A204.1 (cell line): ENCODE measurements at regions not wholly inside any gene's neighbourhood (a gene's known extent, or its start where the extent isn't known, plus 50 kb on each side); places are given as distances from the start of the nearest gene placed in this dataset.
A peak's percentile ranks its signal among the peaks of the same experiment; 100 is the strongest.
"Not testable (repeated sequence)": the region's sequence is repeated elsewhere in the genome, so short reads cannot be mapped to it uniquely, and the experiment has no call there.

Source experiments
- FAIRE-seq: peaks from 2 replicates; lab custom pipeline; 2012; peaks lifted over from hg19 to GRCh38; lab: Jason Lieb, UNC

DNA sequence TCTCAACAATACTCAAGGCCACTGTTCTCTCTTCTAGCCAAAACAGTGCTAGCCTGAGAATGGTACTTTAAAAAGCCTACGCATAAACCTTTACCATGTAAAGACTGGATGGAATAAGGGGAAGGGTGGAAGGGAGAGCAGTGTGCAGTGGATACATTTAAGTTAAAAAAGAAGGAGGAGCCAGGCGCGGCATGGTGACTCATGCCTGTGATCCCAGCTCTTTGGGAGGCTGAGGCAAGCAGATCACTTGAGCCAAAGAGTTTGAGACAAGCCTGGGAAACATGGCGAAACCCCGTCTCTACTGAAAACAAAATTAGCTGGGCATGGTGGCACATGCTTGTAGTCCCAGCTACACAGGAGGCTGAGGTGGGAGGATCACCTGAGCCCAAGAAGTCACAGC lies 127.7 kb upstream of the KIF2A start:
- no peak for FAIRE-seq

DNA sequence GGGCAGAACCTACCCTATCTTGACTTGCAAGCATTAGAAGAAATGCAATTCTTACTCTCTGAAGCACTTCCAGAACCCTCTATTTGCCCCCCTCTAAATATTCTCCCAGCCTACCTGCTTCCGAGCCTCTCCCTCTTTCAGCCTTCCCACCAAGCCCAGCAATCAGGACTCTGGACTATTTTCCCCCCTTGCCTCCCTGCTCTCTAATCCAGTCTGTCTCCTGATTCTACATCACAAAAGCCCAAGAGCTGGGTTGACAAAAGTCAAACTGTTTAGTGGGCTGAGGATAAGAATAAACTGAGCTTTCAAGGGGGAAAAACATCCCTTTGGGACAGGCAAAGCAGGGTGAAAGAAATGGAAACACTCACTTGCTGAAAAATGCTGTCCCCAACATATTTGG lies 123.2 kb upstream of the KIF2A start:
- no peak for FAIRE-seq

DNA sequence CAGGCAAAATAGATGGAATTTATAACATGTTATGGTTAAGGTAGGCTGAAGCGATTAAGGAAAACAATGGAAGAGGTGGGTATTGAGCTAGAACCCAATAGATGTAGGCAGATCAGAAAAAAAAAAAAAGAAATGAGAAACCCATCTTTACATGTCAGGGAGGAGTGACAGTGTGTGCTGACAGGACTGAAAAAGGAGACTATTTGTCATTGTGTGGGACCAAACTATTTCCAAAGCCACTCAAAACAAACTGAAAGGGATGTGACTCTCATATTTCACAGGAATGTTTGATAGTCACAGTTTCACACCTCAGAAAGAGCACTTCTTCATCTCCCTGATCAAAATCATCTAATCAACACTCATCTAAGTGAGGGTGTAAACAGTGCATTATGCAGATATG lies 122.3 kb upstream of the KIF2A start:
- no peak for FAIRE-seq

DNA sequence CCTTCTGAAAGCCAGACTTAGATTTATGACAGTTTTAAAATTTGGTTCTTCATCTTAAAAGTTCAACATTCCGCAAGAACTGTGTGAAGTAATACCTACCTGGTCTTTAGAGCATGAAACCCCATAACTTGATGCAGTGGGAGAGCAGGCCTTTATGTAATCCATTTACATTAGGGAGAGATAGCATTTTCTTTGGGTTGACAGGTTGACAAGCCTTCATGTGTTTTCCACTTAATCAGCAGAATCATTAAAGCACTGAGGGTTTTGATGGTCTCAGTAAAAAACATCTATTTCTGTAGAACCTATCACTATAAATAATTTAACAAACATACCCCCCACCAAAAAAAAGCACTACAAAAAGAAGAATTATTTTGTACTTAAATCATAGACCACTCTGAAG lies 121.6 kb upstream of the KIF2A start:
- no peak for FAIRE-seq

DNA sequence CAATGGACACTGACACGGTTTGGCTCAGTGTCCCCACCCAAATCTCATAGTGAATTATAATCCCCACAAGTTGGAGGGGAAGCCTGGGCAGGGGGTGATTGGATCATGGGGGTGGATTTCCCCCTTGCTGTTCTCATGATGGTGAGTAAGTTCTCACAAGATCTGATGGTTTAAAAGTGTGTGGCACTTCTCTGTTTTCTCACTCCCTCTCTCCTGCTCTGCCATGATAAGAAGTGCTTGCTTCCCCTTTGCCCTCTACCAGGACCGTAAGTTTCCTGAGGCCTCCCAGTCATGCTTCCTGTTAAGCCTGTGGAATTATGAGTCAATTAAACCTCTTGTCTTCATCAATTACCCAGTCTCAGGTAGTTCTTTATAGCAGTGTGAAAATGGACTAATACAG lies 115.8 kb upstream of the KIF2A start:
- FAIRE-seq: no peak

DNA sequence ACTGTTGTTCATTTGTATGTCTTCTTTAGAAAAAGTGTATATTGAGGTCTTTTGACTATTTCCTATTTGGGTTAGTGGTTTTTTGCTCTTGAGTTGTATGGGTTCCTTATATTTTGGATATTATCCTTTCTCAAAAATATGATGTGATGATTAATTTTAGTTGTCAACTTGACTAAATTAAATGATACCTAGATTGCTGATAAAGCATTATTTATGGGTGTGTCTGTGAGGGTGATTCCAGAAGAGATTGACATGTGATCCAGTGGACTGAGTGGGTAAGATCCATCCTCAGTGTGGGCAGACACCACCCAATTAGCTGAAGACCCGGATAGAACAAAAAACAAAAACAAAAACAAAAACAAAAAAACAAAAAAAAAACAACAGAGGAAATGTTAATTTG lies 115.1 kb upstream of the KIF2A start:
- no peak for FAIRE-seq

DNA sequence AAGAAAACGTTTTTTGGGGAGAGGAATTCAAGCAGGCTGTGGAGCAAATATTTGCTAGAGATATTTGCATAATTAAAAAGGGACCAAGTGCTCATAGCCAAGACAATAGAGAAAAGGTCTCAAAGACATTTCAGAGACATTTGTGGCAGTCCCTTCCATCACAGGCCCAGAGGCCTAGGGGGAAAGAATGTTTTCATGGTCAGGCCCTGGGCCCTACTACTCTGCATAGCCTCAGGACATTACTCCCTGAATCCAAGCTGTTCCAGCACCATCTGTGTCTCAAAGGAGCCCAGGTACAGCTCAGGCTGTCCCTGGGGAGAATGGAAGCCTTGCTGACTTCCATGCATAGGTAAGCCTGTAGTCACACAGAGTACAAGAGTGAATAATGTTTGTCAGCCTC lies 113.0 kb upstream of the KIF2A start:
- FAIRE-seq: no peak

DNA sequence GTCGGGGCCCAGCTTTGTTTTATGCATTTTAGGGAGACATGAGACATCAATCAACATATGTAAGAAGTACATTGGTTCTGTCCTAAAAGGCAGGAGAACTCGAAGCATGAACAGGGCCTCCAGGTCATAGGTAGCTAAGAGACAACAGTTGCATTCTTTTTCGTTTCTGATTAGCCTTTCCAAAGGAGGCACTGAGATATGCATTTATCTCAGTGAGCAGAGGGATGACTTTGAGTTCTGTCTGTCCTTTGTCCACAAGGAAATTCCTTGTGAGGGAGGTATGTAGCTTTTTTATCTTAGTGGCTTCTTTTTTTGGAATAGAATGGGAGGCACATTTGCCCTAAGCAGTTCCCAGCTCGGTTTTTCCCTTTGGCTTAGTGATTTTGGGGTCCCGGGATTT lies 109.5 kb upstream of the KIF2A start:
- FAIRE-seq: not testable (repeated sequence)

DNA sequence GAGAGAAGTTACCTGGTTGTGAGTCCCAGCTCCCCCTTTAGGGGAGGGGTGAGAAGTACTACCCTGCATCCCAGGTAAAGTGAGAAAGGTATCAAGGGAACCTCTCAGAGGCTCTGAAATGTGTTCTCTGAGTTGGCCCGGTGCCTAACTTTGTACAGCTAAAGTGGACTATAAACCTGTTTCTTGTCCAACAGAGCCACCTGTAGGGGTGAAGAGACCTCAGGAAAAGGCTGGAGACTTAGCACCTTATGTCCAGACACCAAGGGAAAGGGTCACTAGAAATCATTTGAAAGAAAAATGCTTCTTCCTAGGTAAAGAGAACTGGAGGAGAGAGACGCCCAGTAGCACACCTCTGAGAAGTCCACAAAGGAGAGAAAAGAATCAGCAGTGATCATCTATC lies 108.3 kb upstream of the KIF2A start:
- FAIRE-seq: no peak

DNA sequence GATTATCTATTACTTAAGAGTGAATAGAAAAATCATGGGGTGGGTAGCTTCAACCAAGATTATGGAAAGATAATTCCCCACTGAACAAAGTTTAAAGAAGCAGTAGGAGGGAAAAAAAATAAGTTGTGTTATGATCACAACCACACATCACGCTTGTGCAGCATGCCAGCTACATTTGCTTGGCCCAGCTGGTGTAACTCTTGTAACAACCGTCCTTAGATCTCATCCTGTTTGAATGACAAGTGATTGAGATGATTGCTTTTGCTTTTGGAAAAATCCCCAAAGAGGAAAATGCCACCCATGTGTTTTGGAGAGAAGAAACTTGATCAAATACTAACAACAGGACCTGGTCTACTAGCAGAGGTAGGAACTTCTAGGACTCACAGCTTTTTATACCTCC lies 107.6 kb upstream of the KIF2A start:
- no peak for FAIRE-seq

DNA sequence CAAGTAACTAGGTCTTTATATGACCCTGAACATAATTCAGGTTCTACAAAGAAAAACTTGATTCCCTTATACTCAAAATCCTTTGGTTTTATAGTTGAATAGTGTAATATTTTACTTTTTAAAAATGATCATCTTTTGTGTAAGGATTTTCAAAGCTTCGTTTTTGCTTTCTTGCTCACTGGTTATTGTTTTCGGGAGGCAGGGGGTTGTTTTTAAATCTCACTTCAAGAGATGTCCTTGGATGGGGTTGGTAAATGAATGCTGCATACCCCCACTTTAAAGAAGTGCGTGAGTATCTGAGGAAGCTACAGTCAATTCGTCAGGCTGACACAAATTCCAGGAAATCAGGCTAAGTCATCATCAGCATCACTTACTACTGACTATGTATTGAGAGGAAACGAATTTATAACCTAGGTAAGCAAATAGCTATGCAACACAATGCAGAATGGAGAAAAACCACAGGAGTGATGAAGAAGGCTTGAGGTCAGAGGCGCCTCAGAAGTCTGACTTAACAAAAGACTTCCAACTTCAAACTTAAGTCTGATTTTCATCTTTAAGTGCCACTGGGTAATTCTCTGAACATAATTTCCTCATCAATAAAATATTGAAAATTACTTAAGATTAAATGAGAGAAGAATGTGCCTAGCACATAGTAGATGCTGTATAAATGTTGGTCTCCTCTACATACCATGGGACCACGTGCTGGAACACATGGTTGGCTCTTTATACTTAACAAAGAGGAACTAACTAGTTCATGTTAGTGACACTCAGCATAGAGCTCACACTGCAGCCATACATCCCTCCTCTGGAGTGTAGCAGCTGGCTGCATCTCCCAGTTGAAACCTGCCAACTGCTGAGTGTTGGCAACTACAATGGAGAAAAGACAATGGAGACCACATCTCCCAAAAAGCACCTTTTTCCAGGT lies 106.0 kb upstream of the KIF2A start:
- FAIRE-seq: no peak

DNA sequence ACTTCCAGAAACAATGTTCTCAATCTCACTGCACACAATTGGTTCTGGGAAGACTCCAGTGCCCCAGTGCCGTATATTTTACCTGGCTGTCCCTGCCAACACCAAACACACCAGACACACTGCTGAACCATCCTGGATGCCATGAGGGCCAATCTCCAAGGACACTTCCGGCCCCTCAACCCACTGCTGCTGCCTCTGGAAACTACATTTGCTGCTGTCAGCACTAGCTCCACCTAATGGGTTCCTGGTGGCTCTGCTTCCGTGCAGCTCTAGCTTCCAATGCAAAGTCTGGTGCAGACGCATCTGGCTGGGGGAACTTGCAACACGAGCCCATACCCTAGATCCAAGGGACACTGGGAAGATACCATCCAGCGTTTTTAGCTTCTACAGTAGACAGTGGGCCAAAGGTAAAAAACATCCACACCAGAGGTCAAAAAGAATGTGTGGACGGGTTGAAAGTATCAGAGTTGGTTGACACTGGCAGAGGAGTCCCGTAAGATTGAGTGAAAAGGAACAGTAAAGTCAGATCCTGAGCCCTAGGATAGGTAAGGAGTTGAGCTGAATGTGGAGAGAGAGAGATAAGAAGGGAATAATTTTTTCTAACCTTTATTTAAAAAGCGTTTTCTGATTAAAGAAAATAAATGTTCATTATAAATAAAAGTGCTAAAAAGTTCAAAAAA lies 99.7 kb upstream of the KIF2A start:
- FAIRE-seq: no peak

DNA sequence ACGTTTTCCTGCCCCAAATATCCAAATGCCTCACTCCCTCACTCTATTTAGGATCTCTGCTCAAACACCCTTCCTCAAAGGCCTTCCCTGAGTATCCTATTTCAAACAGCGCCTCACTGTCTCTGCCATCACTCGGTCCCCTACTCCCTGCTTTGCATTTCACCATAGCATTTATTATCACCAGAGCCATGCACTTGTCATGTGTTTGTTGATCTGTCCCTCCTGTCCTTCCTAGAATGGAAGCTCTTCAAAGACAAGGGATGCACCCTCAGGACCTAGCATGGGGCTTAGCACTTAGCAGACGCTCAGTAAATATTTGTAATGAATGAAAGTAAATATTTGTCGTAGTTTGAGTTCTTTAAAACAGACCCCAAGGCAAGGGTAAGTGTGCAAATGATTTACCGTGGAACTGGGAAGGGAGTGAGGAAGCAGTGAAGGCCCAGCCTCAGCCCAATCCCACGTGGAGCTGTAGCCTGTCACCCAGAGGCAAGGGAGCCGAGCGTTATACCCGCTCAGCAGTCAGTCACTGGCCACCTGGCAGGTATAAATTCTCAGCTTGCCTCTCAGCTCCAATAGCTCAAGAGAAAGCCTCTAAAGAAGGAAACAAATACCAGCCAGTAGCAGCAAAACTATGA lies 97.7 kb upstream of the KIF2A start:
- FAIRE-seq: no peak

DNA sequence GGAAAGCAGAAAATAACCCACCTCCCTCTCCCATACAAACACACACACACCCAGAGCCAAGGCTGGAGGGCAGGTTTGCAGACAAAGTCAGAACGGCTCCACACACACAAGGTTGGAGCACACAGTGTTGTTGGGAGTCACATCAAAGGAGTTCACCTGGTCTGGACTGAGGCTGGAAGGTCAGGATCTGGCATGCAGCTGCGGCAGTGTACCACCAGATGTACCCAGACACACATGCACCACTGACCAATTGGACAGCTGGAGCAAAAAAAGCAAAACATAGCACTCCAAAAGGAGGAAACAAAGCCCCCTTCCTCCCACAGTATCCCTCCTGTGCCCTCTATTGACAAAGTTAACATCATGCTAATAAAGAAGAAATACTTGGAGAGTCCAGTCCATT lies 94.6 kb upstream of the KIF2A start:
- no peak for FAIRE-seq

DNA sequence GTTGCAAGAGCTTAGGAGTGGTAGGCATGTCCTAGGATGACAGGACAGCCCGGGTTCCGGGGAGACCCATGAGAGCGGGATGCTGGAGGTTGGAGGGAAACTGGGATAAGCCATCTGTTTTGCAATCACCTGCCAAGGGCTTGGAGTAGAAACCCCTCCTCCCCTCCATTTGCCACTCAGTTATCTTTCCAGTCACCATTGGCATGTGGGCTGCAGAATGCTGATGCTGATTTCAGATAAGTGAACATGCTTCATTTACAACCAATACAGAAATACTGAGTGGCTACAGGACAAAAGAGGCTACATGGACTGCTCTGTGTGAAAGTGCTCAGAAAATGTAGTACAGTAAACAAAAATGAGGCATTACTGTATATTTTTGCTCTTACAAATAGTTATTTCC lies 93.4 kb upstream of the KIF2A start:
- FAIRE-seq: no peak

DNA sequence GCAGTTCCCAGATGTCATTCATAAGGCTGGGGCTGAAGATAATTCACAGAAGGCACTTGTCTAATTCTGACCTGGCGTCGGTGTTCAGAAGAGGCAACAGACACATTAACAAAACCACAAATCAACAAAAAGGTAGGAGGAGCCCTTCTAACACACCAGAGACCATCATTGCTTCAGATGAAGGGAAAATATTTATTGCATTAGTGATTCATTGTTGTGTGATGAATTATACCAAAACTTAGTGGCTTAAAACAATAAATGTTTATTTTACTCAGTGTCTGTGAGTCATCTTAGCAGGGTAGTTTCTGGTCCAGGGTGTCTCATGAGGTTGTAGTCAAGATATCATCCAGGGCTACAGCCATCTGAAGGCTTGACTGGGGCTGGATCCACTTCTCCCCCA lies 91.3 kb upstream of the KIF2A start:
- no peak for FAIRE-seq

DNA sequence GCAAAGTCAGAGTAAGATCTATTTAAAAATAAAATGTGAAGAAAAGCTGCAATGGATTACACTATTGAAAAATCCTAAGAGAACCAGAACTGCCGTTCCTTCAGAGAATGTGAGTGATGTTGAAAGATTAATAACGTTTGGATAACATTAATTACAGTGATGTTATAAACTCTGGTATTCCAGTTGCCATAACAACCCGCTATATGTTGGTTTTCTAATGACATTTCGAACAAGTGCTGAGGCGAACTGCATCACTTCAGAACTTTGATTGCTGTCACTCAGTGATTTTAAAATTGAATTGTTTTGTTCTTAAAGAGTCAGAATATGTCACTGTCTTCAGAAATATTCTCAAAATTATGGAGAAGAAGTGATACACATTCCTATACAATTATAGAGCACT lies 89.4 kb upstream of the KIF2A start:
- not testable (repeated sequence) for FAIRE-seq

DNA sequence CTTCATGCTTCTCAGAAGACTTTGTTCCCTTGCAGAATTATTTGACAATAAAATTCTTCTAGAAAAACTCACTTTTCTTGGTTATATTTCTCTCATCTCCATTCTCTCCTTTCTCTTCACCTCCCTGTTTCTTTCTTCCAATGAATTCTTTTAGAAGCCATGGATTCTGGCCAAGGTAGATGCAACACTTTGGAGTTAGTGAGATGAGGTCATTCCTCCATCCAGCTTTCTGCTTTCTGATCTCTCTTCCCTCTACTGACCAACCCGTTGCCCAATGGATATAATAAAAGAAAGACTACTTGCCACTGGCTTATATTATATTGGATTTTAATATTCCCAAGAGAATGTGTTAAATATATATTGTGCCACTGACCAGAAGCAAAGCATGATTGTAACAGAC lies 88.9 kb upstream of the KIF2A start:
- not testable (repeated sequence) for FAIRE-seq

DNA sequence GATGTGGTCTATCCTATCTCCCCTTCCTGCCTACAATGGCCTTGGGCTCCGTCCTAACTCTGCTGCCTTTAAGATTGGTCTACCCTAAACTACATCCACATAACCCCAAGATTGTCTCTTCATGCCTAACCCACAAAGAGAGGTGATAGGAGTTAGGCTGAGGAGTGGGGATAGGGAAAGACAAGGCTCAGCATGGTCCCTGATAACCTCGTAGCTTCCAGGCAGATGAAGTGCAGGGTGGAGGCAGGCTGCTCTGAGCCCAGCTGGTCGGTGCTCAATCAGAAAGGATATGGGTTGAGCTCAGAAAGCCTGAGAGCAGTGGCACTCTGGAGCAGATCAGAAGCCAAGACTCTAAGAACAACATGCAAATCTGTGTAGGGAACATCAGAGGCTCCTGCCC lies 87.1 kb upstream of the KIF2A start:
- FAIRE-seq: not testable (repeated sequence)

DNA sequence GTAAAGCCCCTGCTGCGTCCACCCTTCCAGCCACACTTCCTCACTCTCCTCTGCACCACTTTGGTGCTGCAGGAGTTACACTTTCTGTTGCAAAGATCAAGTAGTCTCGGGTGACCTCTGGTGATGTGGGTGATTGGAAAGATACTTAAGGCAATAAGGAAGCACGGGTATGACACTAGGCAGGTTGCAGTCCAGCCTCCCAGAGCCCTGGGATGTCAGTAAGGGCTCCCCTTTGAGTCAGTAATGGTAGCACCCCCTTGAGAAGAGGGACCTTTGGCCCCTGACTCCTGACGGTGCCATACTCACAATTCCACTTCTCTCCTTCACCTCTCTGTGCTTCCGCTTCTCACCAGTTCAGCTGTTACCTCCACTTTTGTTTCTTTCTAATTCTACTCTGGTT lies 84.1 kb upstream of the KIF2A start:
- not testable (repeated sequence) for FAIRE-seq

DNA sequence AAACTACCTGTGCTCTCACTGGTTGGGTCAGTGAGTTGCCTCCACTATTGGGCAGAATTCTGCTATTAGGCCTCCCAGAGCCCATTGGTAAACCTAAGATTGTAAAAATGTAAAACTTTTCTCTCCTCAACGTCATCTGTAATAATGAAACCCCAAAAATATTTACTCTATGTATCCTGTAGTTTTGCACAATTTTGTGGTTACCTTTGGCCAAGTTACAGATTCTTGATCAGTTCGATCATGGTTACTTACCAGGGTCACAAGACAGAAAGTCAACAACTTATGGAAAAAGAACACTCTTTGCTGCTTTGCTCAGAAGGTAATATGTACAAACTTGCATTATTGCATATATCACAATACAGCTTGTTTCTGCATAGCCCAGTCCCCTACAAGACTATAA lies 83.7 kb upstream of the KIF2A start:
- not testable (repeated sequence) for FAIRE-seq

DNA sequence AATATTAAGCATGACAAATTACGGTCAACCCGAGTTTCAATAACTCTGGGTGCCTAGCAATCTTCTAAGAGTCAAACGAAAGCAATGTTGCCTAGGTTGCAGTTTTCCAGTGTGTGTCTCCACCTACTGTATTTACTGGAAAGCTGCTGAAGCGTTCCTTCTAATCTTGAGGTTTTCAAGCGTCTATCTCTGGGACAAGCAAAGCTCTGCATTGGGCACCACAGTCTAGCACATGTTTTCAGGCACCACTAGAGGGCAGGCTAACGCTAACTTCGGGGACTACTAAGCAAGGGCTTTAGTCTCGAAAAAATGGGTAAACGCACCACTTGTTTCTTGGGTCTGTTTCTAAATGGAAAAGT lies 82.7 kb upstream of the KIF2A start:
- peak; percentile 96 for FAIRE-seq

DNA sequence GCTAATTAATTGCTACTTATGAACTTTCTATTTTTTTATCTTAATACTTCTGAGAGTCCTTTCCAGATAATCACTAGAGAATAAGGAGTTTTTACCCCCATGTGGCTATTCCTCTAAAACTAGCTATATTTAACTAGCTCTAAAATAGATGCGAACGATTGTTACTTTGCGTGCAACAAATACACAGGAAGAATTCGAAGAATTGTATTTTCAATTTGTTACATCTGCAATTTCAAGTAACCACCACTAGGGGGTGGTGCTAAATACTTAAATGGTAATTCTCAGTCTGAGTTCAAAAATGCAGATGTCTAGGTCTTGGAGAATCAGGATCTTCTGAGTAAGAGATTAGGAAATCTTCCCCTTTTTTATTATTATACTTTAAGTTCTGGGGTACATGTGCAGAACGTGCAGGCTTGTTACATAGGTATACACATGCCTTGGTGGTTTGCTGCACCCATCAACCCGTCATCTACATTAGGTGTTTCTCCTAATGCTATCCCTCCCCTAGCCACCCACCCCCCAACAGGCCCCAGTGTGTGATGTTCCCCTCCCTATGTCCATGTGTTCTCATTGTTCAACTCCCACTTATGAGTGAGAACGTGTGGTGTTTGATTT lies 80.9 kb upstream of the KIF2A start:
- not testable (repeated sequence) for FAIRE-seq
